ENCODE measurements at regions not wholly inside any gene's neighbourhood (a gene's known extent, or its start where the extent isn't known, plus 50 kb on each side); places are given as distances from the start of the nearest gene placed in this dataset.

GRCh38 chr4:138602664-138603063, 360.5 kb upstream of the SLC7A11 start:
- TF ChIP-seq YY1 (IDR thresholded peaks at IDR 0.05; ENCODE audit: insufficient read depth, insufficient read length) (no peak), SUZ12 (IDR thresholded peaks at IDR 0.05; ENCODE audit: extremely low read depth, insufficient read depth, insufficient read length) (no peak), ZNF274 (IDR thresholded peaks at IDR 0.05; ENCODE audit: low read depth, low read length) (no peak)
